ENCODE measurements at regions not wholly inside any gene's neighbourhood (a gene's known extent, or its start where the extent isn't known, plus 50 kb on each side); places are given as distances from the start of the nearest gene placed in this dataset.

- TF ChIP-seq ZNF23 (tag by site-specific recombination; IDR thresholded peaks at IDR 0.05; ENCODE audit: borderline replicate concordance): no peak
- no peak for TF ChIP-seq CTCF (tag by site-specific recombination; IDR thresholded peaks at IDR 0.05)
- no peak for TF ChIP-seq ZNF266 (tag by site-specific recombination; IDR thresholded peaks at IDR 0.05; ENCODE audit: low read depth)
- TF ChIP-seq PATZ1 (tag by site-specific recombination; IDR thresholded peaks at IDR 0.05): no peak
- no peak for TF ChIP-seq REST (tag by site-specific recombination; IDR thresholded peaks at IDR 0.05)
- no peak for TF ChIP-seq ZNF302 (tag by site-specific recombination; IDR thresholded peaks at IDR 0.05; ENCODE audit: low read depth)
- TF ChIP-seq ZNF692 (tag by site-specific recombination; IDR thresholded peaks at IDR 0.05): no peak
- no peak for TF ChIP-seq ZBTB49 (tag by site-specific recombination; IDR thresholded peaks at IDR 0.05; ENCODE audit: low read depth)
- TF ChIP-seq ZBTB21 (tag by site-specific recombination; IDR thresholded peaks at IDR 0.05): no peak
- TF ChIP-seq ZBTB10 (tag by site-specific recombination; IDR thresholded peaks at IDR 0.05): no peak
- no peak for TF ChIP-seq ZNF660 (tag by site-specific recombination; IDR thresholded peaks at IDR 0.05)
- TF ChIP-seq KLF16 (tag by site-specific recombination; IDR thresholded peaks at IDR 0.05): no peak
- no peak for TF ChIP-seq PRDM4 (tag by site-specific recombination; IDR thresholded peaks at IDR 0.05)
Observed at GRCh38 chr10:124228471-124228870, 135.1 kb upstream of the CHST15 start.

All from HEK293 (cell line).